ENCODE measurements at regions not wholly inside any gene's neighbourhood (a gene's known extent, or its start where the extent isn't known, plus 50 kb on each side); places are given as distances from the start of the nearest gene placed in this dataset.

- no peak for TF ChIP-seq CTCF (IDR thresholded peaks at IDR 0.05; ENCODE audit: insufficient read depth, missing control alignments)
- FAIRE-seq (no peak), DNase-seq (ENCODE audit: insufficient read length, low spot score) (no peak)
Measured at GRCh38 chr4:177155454-177155853, 154.2 kb upstream of the NEIL3 start.

GRCh38 chr4:177159600-177159999, 150.1 kb upstream of the NEIL3 start:
- FAIRE-seq (no peak), DNase-seq (ENCODE audit: insufficient read length, low spot score) (no peak)

GRCh38 chr4:177161781-177162180, 147.9 kb upstream of the NEIL3 start:
- DNase-seq (ENCODE audit: insufficient read length, low spot score) (no peak), FAIRE-seq (no peak)
- no peak for TF ChIP-seq CTCF (IDR thresholded peaks at IDR 0.05; ENCODE audit: insufficient read depth, missing control alignments)

More at GRCh38 chr4:177159600-177159999, 150.1 kb upstream of the NEIL3 start:
- no peak for TF ChIP-seq CTCF (IDR thresholded peaks at IDR 0.05; ENCODE audit: insufficient read depth, missing control alignments)

GRCh38 chr4:177163532-177163931, 146.1 kb upstream of the NEIL3 start:
- DNase-seq (ENCODE audit: insufficient read length, low spot score) (no peak), FAIRE-seq (no peak)
- no peak for TF ChIP-seq CTCF (IDR thresholded peaks at IDR 0.05; ENCODE audit: insufficient read depth, missing control alignments)

- DNase-seq (ENCODE audit: insufficient read length, low spot score) (no peak), FAIRE-seq (no peak)
- no peak for TF ChIP-seq CTCF (IDR thresholded peaks at IDR 0.05; ENCODE audit: insufficient read depth, missing control alignments)
Measured at GRCh38 chr4:177171588-177171987, 138.1 kb upstream of the NEIL3 start.

- TF ChIP-seq CTCF (IDR thresholded peaks at IDR 0.05; ENCODE audit: insufficient read depth, missing control alignments) = no peak
- FAIRE-seq (no peak), DNase-seq (ENCODE audit: insufficient read length, low spot score) (no peak)
Measured at GRCh38 chr4:177175473-177175872, 134.2 kb upstream of the NEIL3 start.

- FAIRE-seq (no peak), DNase-seq (ENCODE audit: insufficient read length, low spot score) (no peak)
- no peak for TF ChIP-seq CTCF (IDR thresholded peaks at IDR 0.05; ENCODE audit: insufficient read depth, missing control alignments)
Measured at GRCh38 chr4:177177541-177178081, 132.1 kb upstream of the NEIL3 start.
